ENCODE measurements at regions not wholly inside any gene's neighbourhood (a gene's known extent, or its start where the extent isn't known, plus 50 kb on each side); places are given as distances from the start of the nearest gene placed in this dataset.
"Not testable (repeated sequence)": the region's sequence is repeated elsewhere in the genome, so short reads cannot be mapped to it uniquely, and the experiment has no call there.

DNA sequence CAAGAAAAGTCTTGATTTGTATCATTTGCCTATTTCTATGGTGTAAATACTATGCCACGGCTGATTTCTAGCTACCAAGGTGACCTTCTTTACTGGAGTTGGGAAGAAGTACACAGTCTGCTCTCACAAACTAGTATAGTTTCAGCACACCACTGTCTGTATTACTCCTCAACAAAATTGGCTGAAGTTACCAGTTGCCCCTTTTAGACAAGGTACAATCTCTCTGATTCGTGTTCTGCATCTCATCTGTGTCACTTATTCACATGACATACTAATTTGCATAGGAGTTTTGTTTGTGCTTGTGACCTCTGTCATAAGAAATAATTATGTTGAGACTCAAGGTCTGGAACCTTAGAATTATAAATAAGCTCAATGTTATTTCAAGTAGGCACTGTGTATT is 97.3 kb downstream of the C11orf87 start:
- Histone ChIP-seq H3K27me3 (replicated peaks in 1 of 7) (no peaks in the 10 kb centered on the region), H3K36me3 (no peaks in the 10 kb centered on the region), H3K9me3 (peaks cover 0 to 27% (median 0%) of the 10 kb centered on the region in 8 donors), H3K4me1 (no peaks in the 10 kb centered on the region), H3K27ac (no peak overlapping the region), H3K4me3 (no peak overlapping the region)
- intact Hi-C loops (cut with DNase I; ENCODE audit: low total_unique reads): no loop called here
- no peak for DNase-seq
- TF ChIP-seq POLR2A (IDR thresholded peaks at IDR 0.05) (no peak), POLR2AphosphoS5 (IDR thresholded peaks at IDR 0.05) (no peak)
- TF ChIP-seq, protein P1, sequence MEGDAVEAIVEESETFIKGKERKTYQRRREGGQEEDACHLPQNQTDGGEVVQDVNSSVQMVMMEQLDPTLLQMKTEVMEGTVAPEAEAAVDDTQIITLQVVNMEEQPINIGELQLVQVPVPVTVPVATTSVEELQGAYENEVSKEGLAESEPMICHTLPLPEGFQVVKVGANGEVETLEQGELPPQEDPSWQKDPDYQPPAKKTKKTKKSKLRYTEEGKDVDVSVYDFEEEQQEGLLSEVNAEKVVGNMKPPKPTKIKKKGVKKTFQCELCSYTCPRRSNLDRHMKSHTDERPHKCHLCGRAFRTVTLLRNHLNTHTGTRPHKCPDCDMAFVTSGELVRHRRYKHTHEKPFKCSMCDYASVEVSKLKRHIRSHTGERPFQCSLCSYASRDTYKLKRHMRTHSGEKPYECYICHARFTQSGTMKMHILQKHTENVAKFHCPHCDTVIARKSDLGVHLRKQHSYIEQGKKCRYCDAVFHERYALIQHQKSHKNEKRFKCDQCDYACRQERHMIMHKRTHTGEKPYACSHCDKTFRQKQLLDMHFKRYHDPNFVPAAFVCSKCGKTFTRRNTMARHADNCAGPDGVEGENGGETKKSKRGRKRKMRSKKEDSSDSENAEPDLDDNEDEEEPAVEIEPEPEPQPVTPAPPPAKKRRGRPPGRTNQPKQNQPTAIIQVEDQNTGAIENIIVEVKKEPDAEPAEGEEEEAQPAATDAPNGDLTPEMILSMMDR (IDR thresholded peaks at IDR 0.05 in 8 of 11, conservative IDR thresholded peaks at IDR 0.05 in 3 of 11): no peak
- WGBS, 5 donors: 51 to 83% (median 70%) methylated on average over 2 of the region's 2 CpGs

DNA sequence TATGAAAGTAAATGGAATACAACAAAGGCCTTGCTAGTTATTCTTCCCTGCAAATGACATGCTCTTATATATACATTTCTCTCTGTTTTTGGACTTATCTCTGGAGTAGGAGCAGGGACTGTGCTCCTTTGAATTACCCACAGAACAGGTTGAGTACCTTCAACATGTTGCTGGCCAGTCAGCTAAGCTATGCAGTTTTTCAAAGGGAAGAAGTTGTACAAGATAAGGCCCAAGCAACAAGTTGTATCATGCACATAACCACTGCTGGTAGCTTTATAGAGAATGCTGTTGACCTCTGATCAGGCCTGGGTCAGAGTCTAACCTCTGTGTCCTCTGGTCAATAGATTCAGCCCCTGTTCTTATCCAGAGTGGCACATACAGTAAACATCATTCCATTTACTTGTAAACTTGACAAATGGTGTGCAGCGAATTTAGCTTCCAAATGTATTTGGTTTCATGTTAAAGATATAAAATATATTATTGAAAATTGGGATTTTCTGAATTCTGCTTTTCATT is 99.6 kb downstream of the C11orf87 start:
- Histone ChIP-seq H3K4me1 (no peaks in the 10 kb centered on the region), H3K4me3 (no peak overlapping the region), H3K36me3 (no peaks in the 10 kb centered on the region), H3K9me3 (peaks cover 0 to 34% (median 0%) of the 10 kb centered on the region in 8 donors), H3K27ac (no peak overlapping the region), H3K27me3 (replicated peaks in 1 of 7) (no peaks in the 10 kb centered on the region)
- intact Hi-C loops (cut with DNase I; ENCODE audit: low total_unique reads): no loop called here
- 68 to 80% (median 72%) methylated on average over 1 of the region's 1 CpG for WGBS, 5 donors
- no peak for DNase-seq
- TF ChIP-seq, protein P1 (IDR thresholded peaks at IDR 0.05 in 8 of 11, conservative IDR thresholded peaks at IDR 0.05 in 3 of 11): no peak
- TF ChIP-seq POLR2AphosphoS5 (IDR thresholded peaks at IDR 0.05): no peak
- TF ChIP-seq POLR2A (IDR thresholded peaks at IDR 0.05): no peak

GRCh38 chr11:109522116-109522755 is 100.2 kb downstream of the C11orf87 start:
- H3K4me1 ChIP-seq: no peaks in the 10 kb centered on the region
- DNase-seq: no peak
- H3K36me3 ChIP-seq: no peaks in the 10 kb centered on the region
- H3K4me3 ChIP-seq: no peak overlapping the region
- intact Hi-C loops (cut with DNase I; ENCODE audit: low total_unique reads): no loop called here
- H3K27ac ChIP-seq: no peak overlapping the region
- no peak for TF ChIP-seq POLR2A (IDR thresholded peaks at IDR 0.05)
- TF ChIP-seq, protein P1 (IDR thresholded peaks at IDR 0.05 in 8 of 11, conservative IDR thresholded peaks at IDR 0.05 in 3 of 11): no peak
- no peak for TF ChIP-seq POLR2AphosphoS5 (IDR thresholded peaks at IDR 0.05)
- H3K9me3 ChIP-seq: peaks cover 0 to 34% (median 0%) of the 10 kb centered on the region in 8 donors
- H3K27me3 ChIP-seq (replicated peaks in 1 of 7): no peaks in the 10 kb centered on the region
- 59 to 74% (median 69%) methylated on average over 2 of the region's 2 CpGs for WGBS, 5 donors

DNA sequence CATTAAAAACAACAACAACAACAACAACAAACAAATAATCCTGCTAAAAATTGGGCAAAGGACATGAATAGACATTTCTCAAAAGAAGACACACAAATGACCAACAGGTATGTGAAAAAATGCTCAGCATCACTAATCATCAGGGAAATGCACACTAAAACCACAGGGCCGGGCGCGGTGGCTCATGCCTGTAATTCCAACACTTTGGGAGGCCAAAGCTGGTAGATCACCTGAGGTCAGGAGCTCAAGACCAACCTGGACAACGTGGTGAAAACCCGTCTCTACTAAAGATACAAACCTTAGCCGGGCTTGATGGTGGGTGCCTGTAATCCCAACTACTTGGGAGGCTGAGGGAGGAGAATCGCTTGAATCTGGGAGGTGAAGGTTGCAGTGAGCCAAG is 103.6 kb downstream of the C11orf87 start:
- H3K4me3 ChIP-seq; intact Hi-C loops (cut with DNase I; ENCODE audit: low total_unique reads); DNase-seq; H3K36me3 ChIP-seq; H3K4me1 ChIP-seq; H3K27me3 ChIP-seq (replicated peaks in 1 of 7); H3K27ac ChIP-seq: not testable (repeated sequence)
- WGBS, 5 donors: 90 to 94% (median 91%) methylated on average over 7 of the region's 7 CpGs
- peaks cover 0 to 22% (median 0%) of the 10 kb centered on the region in 8 donors for H3K9me3 ChIP-seq

Measured in spleen (tissue), 11 donors.